Activated B cell treated with CpG ODN at 0.5 μM for 24 hours (primary cell): ENCODE measurements at regions not wholly inside any gene's neighbourhood (a gene's known extent, or its start where the extent isn't known, plus 50 kb on each side); places are given as distances from the start of the nearest gene placed in this dataset.

ENCODE experiments used
- ATAC-seq: fragments of 200-7000 bp; cut with Tn5 transposase; one replicate; pipeline ENCODE4 v1.10.0; 2021; ENCODE audit warnings: low read depth, mild to moderate bottlenecking, moderate library complexity
- CTCF ChIA-PET: fragments of 350-600 bp; sonication (Branson Sonifier 250); formaldehyde crosslinking; loops from one replicate; lab custom pipeline; 2021; ENCODE audit warnings: antibody characterized with exemption; lab: Charles Lee
- POLR2A ChIA-PET: fragments of 350-600 bp; sonication (Branson Sonifier 250); formaldehyde crosslinking; loops from one replicate; lab custom pipeline; 2021; ENCODE audit warnings: antibody characterized with exemption; lab: Charles Lee
- DNase-seq: peaks from one replicate; pipeline ENCODE4 v3.0.0; 2022
- H3K27ac Mint-ChIP-seq: one replicate; pipeline ENCODE4 v1.8.0; 2020; ENCODE audit warnings: mixed read lengths
- H3K27me3 Mint-ChIP-seq: one replicate; pipeline ENCODE4 v1.8.0; 2021; ENCODE audit warnings: mixed read lengths
- H3K36me3 Mint-ChIP-seq: one replicate; pipeline ENCODE4 v1.8.0; 2021; ENCODE audit warnings: low read depth, mixed read lengths
- H3K4me1 Mint-ChIP-seq: one replicate; pipeline ENCODE4 v1.8.0; 2021; ENCODE audit warnings: mixed read lengths
- H3K4me3 Mint-ChIP-seq: one replicate; pipeline ENCODE4 v1.8.0; 2020; ENCODE audit warnings: mild to moderate bottlenecking, mixed read lengths
- H3K9me3 Mint-ChIP-seq: one replicate; pipeline ENCODE4 v1.8.0; 2020; ENCODE audit warnings: mixed read lengths
- CTCF ChIP-seq: fragments of 200-600 bp; IDR thresholded peaks from one replicate; pipeline ENCODE4 v1.8.0; 2022; ENCODE audit warnings: antibody characterized with exemption, mild to moderate bottlenecking
- intact Hi-C: fragments of 100-400 bp; cut with micrococcal nuclease; formaldehyde crosslinking; loops from one replicate; pipeline ENCODE4 v1.15.1; 2024

- peaks cover 12% of the 10 kb centered on the region for H3K4me1 Mint-ChIP-seq
- DNase-seq (no peak), ATAC-seq (no peak)
- intact Hi-C loops, result no loop called here
- no peaks in the 10 kb centered on the region for H3K9me3 Mint-ChIP-seq
- POLR2A ChIA-PET, result no interaction called here
- H3K27me3 Mint-ChIP-seq, result no peaks in the 10 kb centered on the region
- no peak for TF ChIP-seq CTCF
- H3K27ac Mint-ChIP-seq, result no peak overlapping the region
- CTCF ChIA-PET, result no interaction called here
- H3K36me3 Mint-ChIP-seq, result no peaks in the 10 kb centered on the region
- H3K4me3 Mint-ChIP-seq, result no peak overlapping the region
Observed at GRCh38 chr3:177883091-177883490, 653.1 kb upstream of the KCNMB2 start.

- ChIA-PET POLR2A (no interaction called here), CTCF (no interaction called here)
- ATAC-seq, result peak; percentile 49
- no peak for TF ChIP-seq CTCF
- Mint-ChIP-seq H3K4me3 (no peak overlapping the region), H3K27me3 (no peaks in the 10 kb centered on the region), H3K4me1 (peaks cover 12% of the 10 kb centered on the region), H3K36me3 (no peaks in the 10 kb centered on the region), H3K27ac (no peak overlapping the region), H3K9me3 (no peaks in the 10 kb centered on the region)
- intact Hi-C loops, result no loop called here
- no peak for DNase-seq
Observed at GRCh38 chr3:177883957-177884356, 652.3 kb upstream of the KCNMB2 start.

- H3K27ac Mint-ChIP-seq, result no peak overlapping the region
- no peak overlapping the region for H3K4me3 Mint-ChIP-seq
- DNase-seq (no peak), ATAC-seq (no peak)
- no peaks in the 10 kb centered on the region for H3K27me3 Mint-ChIP-seq
- H3K9me3 Mint-ChIP-seq, result no peaks in the 10 kb centered on the region
- ChIA-PET CTCF (no interaction called here), POLR2A (no interaction called here)
- H3K36me3 Mint-ChIP-seq, result no peaks in the 10 kb centered on the region
- peaks cover 12% of the 10 kb centered on the region for H3K4me1 Mint-ChIP-seq
- intact Hi-C loops, result no loop called here
- TF ChIP-seq CTCF, result no peak
Observed at GRCh38 chr3:177885063-177885462, 651.2 kb upstream of the KCNMB2 start.

- no peaks in the 10 kb centered on the region for H3K27me3 Mint-ChIP-seq
- no peak for ATAC-seq
- no peaks in the 10 kb centered on the region for H3K36me3 Mint-ChIP-seq
- intact Hi-C loops, result no loop called here
- peaks cover 12% of the 10 kb centered on the region for H3K4me1 Mint-ChIP-seq
- H3K9me3 Mint-ChIP-seq, result no peaks in the 10 kb centered on the region
- ChIA-PET POLR2A (interaction anchor here (0.6 kb wide), 1 partner anchor 9 kb away, joined by 7 read pairs; no protein-coding TSS in a partner anchor), CTCF (no interaction called here)
- H3K4me3 Mint-ChIP-seq, result no peak overlapping the region
- TF ChIP-seq CTCF, result no peak
- no peak overlapping the region for H3K27ac Mint-ChIP-seq
- no peak for DNase-seq
Observed at GRCh38 chr3:177886501-177886900, 649.7 kb upstream of the KCNMB2 start.

GRCh38 chr3:177887475-177887874 lies 648.8 kb upstream of the KCNMB2 start:
- Mint-ChIP-seq H3K27me3 (no peaks in the 10 kb centered on the region), H3K4me1 (peaks cover 12% of the 10 kb centered on the region), H3K9me3 (no peaks in the 10 kb centered on the region), H3K36me3 (no peaks in the 10 kb centered on the region), H3K4me3 (no peak overlapping the region), H3K27ac (no peak overlapping the region)
- ATAC-seq (no peak), DNase-seq (no peak)
- ChIA-PET CTCF (no interaction called here), POLR2A (no interaction called here)
- intact Hi-C loops, result no loop called here
- TF ChIP-seq CTCF, result no peak
